ENCODE measurements at regions not wholly inside any gene's neighbourhood (a gene's known extent, or its start where the extent isn't known, plus 50 kb on each side); places are given as distances from the start of the nearest gene placed in this dataset.

- TF ChIP-seq, protein P1, sequence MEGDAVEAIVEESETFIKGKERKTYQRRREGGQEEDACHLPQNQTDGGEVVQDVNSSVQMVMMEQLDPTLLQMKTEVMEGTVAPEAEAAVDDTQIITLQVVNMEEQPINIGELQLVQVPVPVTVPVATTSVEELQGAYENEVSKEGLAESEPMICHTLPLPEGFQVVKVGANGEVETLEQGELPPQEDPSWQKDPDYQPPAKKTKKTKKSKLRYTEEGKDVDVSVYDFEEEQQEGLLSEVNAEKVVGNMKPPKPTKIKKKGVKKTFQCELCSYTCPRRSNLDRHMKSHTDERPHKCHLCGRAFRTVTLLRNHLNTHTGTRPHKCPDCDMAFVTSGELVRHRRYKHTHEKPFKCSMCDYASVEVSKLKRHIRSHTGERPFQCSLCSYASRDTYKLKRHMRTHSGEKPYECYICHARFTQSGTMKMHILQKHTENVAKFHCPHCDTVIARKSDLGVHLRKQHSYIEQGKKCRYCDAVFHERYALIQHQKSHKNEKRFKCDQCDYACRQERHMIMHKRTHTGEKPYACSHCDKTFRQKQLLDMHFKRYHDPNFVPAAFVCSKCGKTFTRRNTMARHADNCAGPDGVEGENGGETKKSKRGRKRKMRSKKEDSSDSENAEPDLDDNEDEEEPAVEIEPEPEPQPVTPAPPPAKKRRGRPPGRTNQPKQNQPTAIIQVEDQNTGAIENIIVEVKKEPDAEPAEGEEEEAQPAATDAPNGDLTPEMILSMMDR (IDR thresholded peaks at IDR 0.05), result no peak
- TF ChIP-seq POLR2A (IDR thresholded peaks at IDR 0.05) (no peak), EP300 (IDR thresholded peaks at IDR 0.05) (no peak), POLR2AphosphoS5 (IDR thresholded peaks at IDR 0.05) (no peak)
Observed at GRCh38 chr22:49395617-49396016, 432.1 kb downstream of the BRD1 start.
